PC-9 (cell line): ENCODE measurements at regions not wholly inside any gene's neighbourhood (a gene's known extent, or its start where the extent isn't known, plus 50 kb on each side); places are given as distances from the start of the nearest gene placed in this dataset.

Experiments used
- BruUV-seq: library from RNA; stranded (reverse); fragments of 400-500 nt; replicated peaks from 2 replicates; lab custom pipeline; 2021; lab: Mats Ljungman, UMichigan
- CTCF ChIA-PET: fragments of 300-600 bp; sonication (Branson Sonifier 250); formaldehyde crosslinking; loops from one replicate; lab custom pipeline; 2022; ENCODE audit warnings: antibody characterized with exemption; lab: Charles Lee
- POLR2A ChIA-PET: fragments of 300-600 bp; sonication (Branson Sonifier 250); formaldehyde crosslinking; loops from one replicate; lab custom pipeline; 2022; ENCODE audit warnings: antibody characterized with exemption; ENCODE audit not compliant: unreplicated experiment; lab: Charles Lee
- DNase-seq, 2 experiments: peaks; one replicate each; pipeline versions ENCODE4 v3.0.0 to v3.0.0-alpha.2; 2015 to 2022; ENCODE audit warnings: mixed read lengths in 1 of 2
- H2AFZ ChIP-seq: fragments of 200-600 bp; sonication (generic); 2 replicates; pipeline ENCODE4 v1.8.1; 2017; ENCODE audit warnings: antibody characterized with exemption
- H3F3A ChIP-seq: fragments of 200-600 bp; sonication (generic); 2 replicates; pipeline ENCODE4 v1.8.1; 2017; ENCODE audit warnings: antibody characterized with exemption, mild to moderate bottlenecking, low read depth; ENCODE audit not compliant: insufficient read depth
- H3K27ac ChIP-seq: fragments of 200-600 bp; sonication (generic); 2 replicates; pipeline ENCODE4 v1.6.1; 2016; ENCODE audit warnings: mixed run types
- H3K27me3 ChIP-seq: fragments of 200-600 bp; sonication (generic); 2 replicates; pipeline ENCODE4 v1.6.1; 2016; ENCODE audit warnings: low read depth, mixed run types; ENCODE audit not compliant: insufficient read depth
- H3K36me3 ChIP-seq: fragments of 200-600 bp; sonication (generic); 2 replicates; pipeline ENCODE4 v1.6.1; 2016; ENCODE audit warnings: low read depth, mixed run types
- H3K4me1 ChIP-seq: fragments of 200-600 bp; sonication (generic); replicated peaks from 2 replicates; pipeline ENCODE4 v1.6.1; 2016; ENCODE audit warnings: mixed run types; ENCODE audit not compliant: insufficient read depth
- H3K4me2 ChIP-seq: fragments of 200-600 bp; sonication (generic); 2 replicates; pipeline ENCODE4 v1.6.1; 2017; ENCODE audit warnings: mixed run types
- H3K4me3 ChIP-seq: fragments of 200-600 bp; sonication (generic); 2 replicates; pipeline ENCODE4 v1.6.1; 2016; ENCODE audit warnings: mixed run types
- H3K79me2 ChIP-seq: fragments of 200-600 bp; sonication (generic); 2 replicates; pipeline ENCODE4 v1.6.1; 2017; ENCODE audit warnings: low read depth, mixed run types
- H3K9me2 ChIP-seq: fragments of 200-600 bp; sonication (generic); 2 replicates; pipeline ENCODE4 v1.8.1; 2017; ENCODE audit warnings: mild to moderate bottlenecking; ENCODE audit not compliant: insufficient read depth
- H3K9me3 ChIP-seq: fragments of 200-600 bp; sonication (generic); 2 replicates; pipeline ENCODE4 v1.8.1; 2016; ENCODE audit warnings: low read depth; ENCODE audit not compliant: insufficient read depth
- H4K20me1 ChIP-seq: fragments of 200-600 bp; sonication (generic); 2 replicates; pipeline ENCODE4 v1.8.1; 2017; ENCODE audit not compliant: insufficient read depth
- EZH2 ChIP-seq: fragments of 200-600 bp; sonication (generic); IDR thresholded peaks from 2 replicates; pipeline ENCODE4 v1.8.0; 2017; ENCODE audit warnings: antibody characterized with exemption, low read depth
- intact Hi-C: fragments of 100-400 bp; cut with micrococcal nuclease; formaldehyde crosslinking; loops from one replicate; pipeline ENCODE4 v1.10.0; 2022; ENCODE audit not compliant: unreplicated experiment
- TF ChIP-seq, protein P1 (sequence below): fragments of 200-600 bp; sonication (generic); conservative IDR thresholded peaks from 2 replicates; pipeline ENCODE4 v1.6.1; 2017; ENCODE audit warnings: mixed run types, antibody characterized with exemption, mild to moderate bottlenecking, moderate library complexity

- no TSS peak for BruUV-seq
- Histone ChIP-seq H3K4me3 (no peak overlapping the region), H3K27ac (no peak overlapping the region), H2AFZ (no peak overlapping the region), H3K4me1 (no peaks in the 10 kb centered on the region), H3K36me3 (no peaks in the 10 kb centered on the region), H3K9me3 (no peaks in the 10 kb centered on the region), H4K20me1 (no peaks in the 10 kb centered on the region), H3F3A (no peaks in the 10 kb centered on the region), H3K9me2 (no peaks in the 10 kb centered on the region), H3K79me2 (no peaks in the 10 kb centered on the region), H3K27me3 (peaks cover 7% of the 10 kb centered on the region), H3K4me2 (no peak overlapping the region)
- TF ChIP-seq EZH2, result no peak
- TF ChIP-seq, protein P1, sequence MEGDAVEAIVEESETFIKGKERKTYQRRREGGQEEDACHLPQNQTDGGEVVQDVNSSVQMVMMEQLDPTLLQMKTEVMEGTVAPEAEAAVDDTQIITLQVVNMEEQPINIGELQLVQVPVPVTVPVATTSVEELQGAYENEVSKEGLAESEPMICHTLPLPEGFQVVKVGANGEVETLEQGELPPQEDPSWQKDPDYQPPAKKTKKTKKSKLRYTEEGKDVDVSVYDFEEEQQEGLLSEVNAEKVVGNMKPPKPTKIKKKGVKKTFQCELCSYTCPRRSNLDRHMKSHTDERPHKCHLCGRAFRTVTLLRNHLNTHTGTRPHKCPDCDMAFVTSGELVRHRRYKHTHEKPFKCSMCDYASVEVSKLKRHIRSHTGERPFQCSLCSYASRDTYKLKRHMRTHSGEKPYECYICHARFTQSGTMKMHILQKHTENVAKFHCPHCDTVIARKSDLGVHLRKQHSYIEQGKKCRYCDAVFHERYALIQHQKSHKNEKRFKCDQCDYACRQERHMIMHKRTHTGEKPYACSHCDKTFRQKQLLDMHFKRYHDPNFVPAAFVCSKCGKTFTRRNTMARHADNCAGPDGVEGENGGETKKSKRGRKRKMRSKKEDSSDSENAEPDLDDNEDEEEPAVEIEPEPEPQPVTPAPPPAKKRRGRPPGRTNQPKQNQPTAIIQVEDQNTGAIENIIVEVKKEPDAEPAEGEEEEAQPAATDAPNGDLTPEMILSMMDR, result no peak
- ChIA-PET POLR2A (no interaction called here), CTCF (no interaction called here)
- intact Hi-C loops, result no loop called here
- no peak for DNase-seq
Measured at GRCh38 chr1:30386156-30386926, 337.0 kb downstream of the MATN1 start.

- TF ChIP-seq, protein P1, result no peak
- no peak for TF ChIP-seq EZH2
- BruUV-seq, result no TSS peak
- Histone ChIP-seq H3K4me3 (no peak overlapping the region), H2AFZ (no peak overlapping the region), H3K36me3 (no peaks in the 10 kb centered on the region), H3F3A (no peaks in the 10 kb centered on the region), H3K9me3 (no peaks in the 10 kb centered on the region), H3K9me2 (no peaks in the 10 kb centered on the region), H3K4me1 (no peaks in the 10 kb centered on the region), H4K20me1 (no peaks in the 10 kb centered on the region), H3K79me2 (no peaks in the 10 kb centered on the region), H3K4me2 (no peak overlapping the region), H3K27ac (no peak overlapping the region), H3K27me3 (no peaks in the 10 kb centered on the region; the same call in 1 of the 2 replicates)
- intact Hi-C loops, result no loop called here
- ChIA-PET CTCF (no interaction called here), POLR2A (no interaction called here)
- no peak for DNase-seq
Measured at GRCh38 chr1:30385246-30385995, 338.0 kb downstream of the MATN1 start.

GRCh38 chr1:30384286-30385245 lies 338.8 kb downstream of the MATN1 start:
- intact Hi-C loops, result loop anchor here (5.0 kb wide), 2 partner anchors 323 to 1042 kb away; no protein-coding TSS in a partner anchor
- Histone ChIP-seq H2AFZ (no peak overlapping the region), H4K20me1 (no peaks in the 10 kb centered on the region), H3K9me3 (no peaks in the 10 kb centered on the region), H3K4me1 (no peaks in the 10 kb centered on the region), H3K79me2 (no peaks in the 10 kb centered on the region), H3K9me2 (no peaks in the 10 kb centered on the region), H3F3A (no peaks in the 10 kb centered on the region), H3K4me3 (no peak overlapping the region), H3K27me3 (no peaks in the 10 kb centered on the region; the same call in 1 of the 2 replicates), H3K4me2 (no peak overlapping the region), H3K36me3 (no peaks in the 10 kb centered on the region), H3K27ac (no peak overlapping the region)
- BruUV-seq, result no TSS peak
- TF ChIP-seq EZH2, result no peak
- TF ChIP-seq, protein P1, result no peak
- POLR2A ChIA-PET, result no interaction called here
- DNase-seq, result no peak
- CTCF ChIA-PET, result no interaction called here
